ENCODE measurements at regions not wholly inside any gene's neighbourhood (a gene's known extent, or its start where the extent isn't known, plus 50 kb on each side); places are given as distances from the start of the nearest gene placed in this dataset.

GRCh38 chr10:33780961-33781360 is 446.5 kb upstream of the NRP1 start:
- Histone ChIP-seq H2BK20ac (ENCODE audit: low read length) (no peak overlapping the region), H3K79me2 (ENCODE audit: control insufficient read depth in 1 of 2, insufficient read depth in 2 of 2, low read length in 2 of 2) (no peaks in the 10 kb centered on the region), H3K9me3 (ENCODE audit: insufficient read depth in 2 of 2, low read depth in 1 of 2, low read length in 1 of 2) (no peaks in the 10 kb centered on the region), H3K36me3 (ENCODE audit: control insufficient read depth in 2 of 4, insufficient read depth in 4 of 4, low read length in 3 of 4) (no peaks in the 10 kb centered on the region), H3K23me2 (ENCODE audit: low read depth, low read length) (no peaks in the 10 kb centered on the region), H2BK12ac (ENCODE audit: low read depth, low read length) (no peak overlapping the region), H3K27ac (ENCODE audit: low read depth, low read length) (no peak overlapping the region), H2BK120ac (replicated peaks; ENCODE audit: low read depth, low read length) (no peak overlapping the region), H3K79me1 (ENCODE audit: low read depth, low read length) (no peaks in the 10 kb centered on the region), H4K20me1 (replicated peaks in 1 of 2; ENCODE audit: control insufficient read depth in 1 of 2, insufficient read depth in 2 of 2, low read length in 2 of 2) (no peaks in the 10 kb centered on the region), H3K56ac (replicated peaks; ENCODE audit: insufficient read length, low read depth, low read length) (no peak overlapping the region), H2AK5ac (ENCODE audit: low read depth, low read length) (no peak overlapping the region), H4K8ac (ENCODE audit: extremely low read depth, insufficient read depth, low read length) (no peak overlapping the region), H2BK5ac (ENCODE audit: low read depth, low read length) (no peak overlapping the region; the same call in 1 of the 2 replicates), H3K18ac (ENCODE audit: extremely low read depth, low read length) (no peak overlapping the region), H3K27me3 (replicated peaks in 1 of 4; ENCODE audit: control insufficient read depth in 3 of 4, extremely low read depth in 1 of 4, insufficient read depth in 3 of 4, low read length in 3 of 4) (no peaks in the 10 kb centered on the region), H2BK15ac (ENCODE audit: low read length) (0 out of 2 replicates have a peak overlapping the region, but pooled peaks have one; percentile 47), H3K4me2 (ENCODE audit: insufficient read depth in 1 of 2, low read depth in 2 of 2, low read length in 2 of 2) (no peak overlapping the region), H4K91ac (replicated peaks; ENCODE audit: insufficient read length, low read length) (no peak overlapping the region), H3K23ac (ENCODE audit: insufficient read length) (no peak overlapping the region), H3K4ac (replicated peaks; ENCODE audit: insufficient read length, low read depth, low read length) (no peak overlapping the region), H4K5ac (ENCODE audit: insufficient read length, low read depth, low read length) (no peak overlapping the region), H3K4me1 (replicated peaks in 1 of 4; ENCODE audit: control insufficient read depth in 3 of 4, insufficient read depth in 4 of 4, low read length in 3 of 4) (no peaks in the 10 kb centered on the region), H3K4me3 (ENCODE audit: extremely low read depth in 1 of 4, insufficient read depth in 2 of 4, low read depth in 3 of 4, low read length in 4 of 4) (no peak overlapping the region), H2AFZ (ENCODE audit: low read length) (peak overlapping the region; percentile 15; the same call in 1 of the 2 replicates), H3K9ac (replicated peaks in 1 of 4; ENCODE audit: extremely low read depth in 1 of 4, low read depth in 3 of 4, low read length in 3 of 4) (no peak overlapping the region), H3K14ac (ENCODE audit: insufficient read length) (no peak overlapping the region)
- FAIRE-seq (no peak), DNase-seq (ENCODE audit: low read depth in 1 of 2, low spot score in 2 of 2) (no peak)
- WGBS, 2 experiments (ENCODE audit: extremely low coverage in 1 of 2, insufficient coverage in 1 of 2, insufficient read length in 1 of 2, insufficient replicate concordance in 2 of 2, low coverage in 1 of 2, low lambda C conversion rate in 2 of 2, missing lambda C conversion rate in 1 of 2) = 90% methylated on average over 9 of the region's 9 CpGs; no CpG with 5 or more reads in 1 of the 2 experiments
- no peak for TF ChIP-seq MAFK (IDR thresholded peaks at IDR 0.05; ENCODE audit: low read depth, low read length)
- no peak for TF ChIP-seq BRCA1 (IDR thresholded peaks at IDR 0.05; ENCODE audit: low read depth, low read length)
- no peak for TF ChIP-seq POLR2A (IDR thresholded peaks at IDR 0.05; ENCODE audit: control extremely low read depth in 1 of 2, low read depth in 2 of 2, low read length in 2 of 2)
- TF ChIP-seq ATF3 (IDR thresholded peaks at IDR 0.05; ENCODE audit: insufficient read depth, low read depth, low read length) = no peak
- POLR2A ChIA-PET (ENCODE audit: partially characterized antibody) = no interaction called here
- CTCF ChIA-PET (ENCODE audit: partially characterized antibody) = interaction anchor here (0.8 kb wide), 1 partner anchor 304 kb away, joined by 3 read pairs; no protein-coding TSS in a partner anchor

Data from H1 (cell line).